Mesendoderm (in vitro differentiated cells): ENCODE measurements at regions not wholly inside any gene's neighbourhood (a gene's known extent, or its start where the extent isn't known, plus 50 kb on each side); places are given as distances from the start of the nearest gene placed in this dataset.

Experiments used
- DNase-seq: peaks from one replicate; pipeline ENCODE4 v3.0.0; 2013
- H2AK5ac ChIP-seq: 2 replicates; pipeline ENCODE4 v1.6.1; 2013; ENCODE audit warnings: low read length, inconsistent platforms
- H2BK120ac ChIP-seq: 2 replicates; pipeline ENCODE4 v1.6.1; 2013; ENCODE audit warnings: low read depth, mild to moderate bottlenecking, low read length, moderate library complexity, mixed read lengths
- H2BK15ac ChIP-seq: replicated peaks from 2 replicates; pipeline ENCODE4 v1.6.1; 2013; ENCODE audit warnings: low read depth, mild to moderate bottlenecking, moderate library complexity
- H2BK5ac ChIP-seq: 2 replicates; pipeline ENCODE4 v1.6.1; 2013; ENCODE audit warnings: low read length, inconsistent platforms
- H3K18ac ChIP-seq: 2 replicates; pipeline ENCODE4 v1.6.1; 2013; ENCODE audit warnings: mild to moderate bottlenecking, low read length, mixed read lengths
- H3K23ac ChIP-seq: one replicate; pipeline ENCODE4 v1.6.1; 2013; ENCODE audit warnings: low read length
- H3K27ac ChIP-seq: 2 replicates; pipeline ENCODE4 v1.5.1; 2013; ENCODE audit warnings: low read depth, mild to moderate bottlenecking, inconsistent platforms, low read length, moderate library complexity
- H3K27me3 ChIP-seq: 2 replicates; pipeline ENCODE4 v1.6.1; 2013; ENCODE audit warnings: low read length, control low read depth, mild to moderate bottlenecking, inconsistent platforms; ENCODE audit not compliant: insufficient read depth, poor library complexity
- H3K36me3 ChIP-seq: 2 replicates; pipeline ENCODE4 v1.6.1; 2013; ENCODE audit warnings: low read length, inconsistent platforms; ENCODE audit not compliant: control insufficient read depth, insufficient read depth
- H3K4ac ChIP-seq: one replicate; pipeline ENCODE4 v1.6.1; 2013; ENCODE audit warnings: low read depth, mild to moderate bottlenecking, low read length, moderate library complexity
- H3K4me1 ChIP-seq: 2 replicates; pipeline ENCODE4 v1.6.1; 2013; ENCODE audit warnings: low read depth, low read length, inconsistent platforms; ENCODE audit not compliant: control insufficient read depth
- H3K4me2 ChIP-seq: 2 replicates; pipeline ENCODE4 v1.6.1; 2013; ENCODE audit warnings: low read length
- H3K4me3 ChIP-seq: 2 replicates; pipeline ENCODE4 v1.5.1; 2013; ENCODE audit warnings: mild to moderate bottlenecking, low read length
- H3K56ac ChIP-seq: one replicate; pipeline ENCODE4 v1.6.1; 2013; ENCODE audit warnings: low read length
- H3K79me1 ChIP-seq: 2 replicates; pipeline ENCODE4 v1.6.1; 2013; ENCODE audit warnings: low read length, inconsistent platforms
- H3K79me2 ChIP-seq: 2 replicates; pipeline ENCODE4 v1.6.1; 2013; ENCODE audit warnings: mild to moderate bottlenecking, low read length; ENCODE audit not compliant: control insufficient read depth, insufficient read depth
- H3K9ac ChIP-seq: 2 replicates; pipeline ENCODE4 v1.6.1; 2013; ENCODE audit warnings: low read length, inconsistent platforms
- H4K5ac ChIP-seq: one replicate; pipeline ENCODE4 v1.6.1; 2013; ENCODE audit warnings: low read length
- H4K8ac ChIP-seq: one replicate; pipeline ENCODE4 v1.6.1; 2013; ENCODE audit warnings: low read depth, mild to moderate bottlenecking, control low read depth, low read length, moderate library complexity
- WGBS: extraction: QIAGEN DNeasy Blood & Tissue Kit; methylation state at CpG from one replicate; pipeline ENCODE4 v1.1.7; 2013; ENCODE audit warnings: low lambda C conversion rate, missing lambda C conversion rate; ENCODE audit not compliant: insufficient coverage; ENCODE audit errors: extremely low coverage; 5-methylcytosine and 5-hydroxymethylcytosine counted together

DNA sequence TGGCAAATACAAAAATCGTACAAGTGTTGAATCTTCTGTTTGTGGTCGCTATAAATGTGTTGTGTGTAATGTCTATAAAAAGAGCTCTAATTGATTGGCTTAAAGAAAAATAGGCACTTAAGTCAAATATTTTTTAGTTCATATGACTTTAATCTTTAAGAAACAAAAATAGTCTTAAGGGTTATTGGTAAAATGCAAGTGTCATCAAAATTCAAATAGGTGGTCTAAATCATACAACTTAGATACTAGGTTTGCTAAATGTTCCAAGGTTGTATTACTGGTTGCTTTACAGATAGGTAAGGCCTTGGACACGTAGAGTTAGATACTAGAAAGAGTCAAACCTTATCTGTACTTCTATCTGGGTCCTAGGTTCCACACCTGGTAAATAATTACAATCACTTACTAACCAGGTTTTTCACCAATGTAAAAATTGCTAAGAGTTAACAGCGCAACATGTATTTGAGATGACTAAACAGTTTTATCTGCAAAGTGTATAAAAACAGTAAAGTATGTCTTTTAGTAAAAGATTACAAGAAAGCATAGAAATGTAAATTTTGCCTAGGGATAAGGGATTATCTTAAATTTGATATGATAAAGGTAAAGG lies 91.1 kb upstream of the GNAZ start:
- no peak overlapping the region for H3K9ac ChIP-seq
- H3K18ac ChIP-seq: no peak overlapping the region
- H3K79me2 ChIP-seq: no peaks in the 10 kb centered on the region
- no peak overlapping the region for H3K4ac ChIP-seq
- H2BK5ac ChIP-seq: no peak overlapping the region
- H3K4me2 ChIP-seq: no peak overlapping the region
- no peak overlapping the region for H4K8ac ChIP-seq
- no peaks in the 10 kb centered on the region for H3K36me3 ChIP-seq
- DNase-seq: no peak
- H2AK5ac ChIP-seq: no peak overlapping the region
- no peak overlapping the region for H2BK15ac ChIP-seq
- no peak overlapping the region for H3K4me3 ChIP-seq
- no peak overlapping the region for H3K23ac ChIP-seq
- H3K4me1 ChIP-seq: no peaks in the 10 kb centered on the region
- no peak overlapping the region for H3K56ac ChIP-seq
- no peak overlapping the region for H3K27ac ChIP-seq
- no peaks in the 10 kb centered on the region for H3K27me3 ChIP-seq
- H3K79me1 ChIP-seq: no peaks in the 10 kb centered on the region
- WGBS: no CpG with 5 or more reads among the region's 4 CpGs
- no peak overlapping the region for H2BK120ac ChIP-seq
- no peak overlapping the region for H4K5ac ChIP-seq

DNA sequence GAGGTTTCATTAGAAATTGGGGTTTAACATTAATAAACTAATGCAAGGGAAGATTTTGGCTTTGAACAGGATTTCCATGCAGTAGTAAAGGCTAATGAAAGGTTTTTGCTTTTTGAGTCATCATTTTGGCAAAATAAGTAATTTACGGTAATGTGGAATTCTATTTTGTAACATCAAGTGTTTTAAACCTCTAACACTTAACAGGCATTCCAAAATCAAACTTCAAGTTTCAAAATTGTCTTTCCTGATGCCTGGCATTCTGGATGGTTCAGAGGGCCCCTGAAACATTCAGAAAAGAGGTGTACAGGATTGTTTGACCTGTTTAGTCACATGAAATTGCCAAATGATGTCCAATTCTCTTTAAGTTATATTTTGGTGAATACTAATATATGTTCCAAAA lies 90.4 kb upstream of the GNAZ start:
- Histone ChIP-seq H3K79me1 (no peaks in the 10 kb centered on the region), H3K18ac (no peak overlapping the region), H4K8ac (no peak overlapping the region), H3K23ac (no peak overlapping the region), H2AK5ac (no peak overlapping the region), H3K4me1 (no peaks in the 10 kb centered on the region), H3K4ac (no peak overlapping the region), H3K27me3 (no peaks in the 10 kb centered on the region), H2BK5ac (no peak overlapping the region), H3K27ac (no peak overlapping the region), H2BK15ac (no peak overlapping the region), H3K79me2 (no peaks in the 10 kb centered on the region), H3K56ac (no peak overlapping the region), H3K4me2 (no peak overlapping the region), H2BK120ac (no peak overlapping the region), H4K5ac (no peak overlapping the region), H3K36me3 (no peaks in the 10 kb centered on the region), H3K4me3 (no peak overlapping the region), H3K9ac (no peak overlapping the region)
- DNase-seq: no peak
- no CpG with 5 or more reads among the region's 1 CpG for WGBS

DNA sequence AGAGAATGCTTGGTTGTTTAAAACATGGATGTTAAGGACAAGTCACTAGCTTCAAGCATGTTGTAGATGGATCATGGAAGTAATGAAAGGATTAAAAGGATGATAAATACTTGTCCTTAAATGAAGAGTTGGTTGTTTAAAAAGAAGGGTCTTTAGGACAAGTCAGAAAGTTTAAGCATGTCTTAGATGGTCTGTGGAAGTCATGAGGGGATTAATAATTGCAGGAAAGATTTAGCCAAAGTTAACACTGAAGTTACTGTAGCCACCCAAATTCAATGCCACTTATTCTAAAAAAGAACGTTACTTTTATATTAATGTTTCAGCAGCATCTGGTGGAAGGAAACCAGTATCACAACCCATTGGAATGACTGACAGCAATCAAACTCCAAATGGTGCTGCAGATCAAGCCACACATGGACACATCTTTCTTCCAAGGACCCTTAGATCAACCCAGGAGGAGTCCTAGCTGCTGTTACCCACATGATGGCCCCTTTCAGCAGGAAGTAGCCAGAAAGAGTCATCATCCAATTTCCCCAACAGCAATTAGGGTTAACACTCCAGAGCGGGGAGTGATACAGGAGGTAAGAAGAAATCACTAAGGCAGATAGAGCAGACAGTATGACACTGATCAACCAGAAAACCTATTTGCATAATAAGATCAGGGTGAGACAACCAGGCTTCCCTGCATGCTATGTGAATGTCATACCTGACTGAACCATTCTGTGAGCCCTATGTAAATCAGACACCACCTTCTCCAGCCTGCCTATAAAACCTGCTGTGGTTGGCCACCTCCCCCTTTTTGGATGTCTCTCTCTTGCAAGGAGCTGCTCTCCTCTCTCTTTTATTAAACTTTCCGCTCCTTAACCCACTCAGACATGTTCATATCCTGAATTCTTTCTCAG lies 88.4 kb upstream of the GNAZ start:
- no peak overlapping the region for H3K27ac ChIP-seq
- H3K4ac ChIP-seq: no peak overlapping the region
- H3K27me3 ChIP-seq: no peaks in the 10 kb centered on the region
- H3K36me3 ChIP-seq: no peaks in the 10 kb centered on the region
- H3K79me1 ChIP-seq: no peaks in the 10 kb centered on the region
- H3K4me1 ChIP-seq: no peaks in the 10 kb centered on the region
- H3K79me2 ChIP-seq: no peaks in the 10 kb centered on the region
- H4K8ac ChIP-seq: no peak overlapping the region
- no peak overlapping the region for H3K4me2 ChIP-seq
- no peak overlapping the region for H3K18ac ChIP-seq
- peak; percentile 20 for DNase-seq
- no peak overlapping the region for H2BK5ac ChIP-seq
- no peak overlapping the region for H3K56ac ChIP-seq
- H3K9ac ChIP-seq: no peak overlapping the region
- H3K4me3 ChIP-seq: no peak overlapping the region
- H3K23ac ChIP-seq: no peak overlapping the region
- H2AK5ac ChIP-seq: no peak overlapping the region
- H4K5ac ChIP-seq: no peak overlapping the region
- H2BK15ac ChIP-seq: no peak overlapping the region
- no peak overlapping the region for H2BK120ac ChIP-seq
- WGBS: no CpG with 5 or more reads among the region's 3 CpGs

DNA sequence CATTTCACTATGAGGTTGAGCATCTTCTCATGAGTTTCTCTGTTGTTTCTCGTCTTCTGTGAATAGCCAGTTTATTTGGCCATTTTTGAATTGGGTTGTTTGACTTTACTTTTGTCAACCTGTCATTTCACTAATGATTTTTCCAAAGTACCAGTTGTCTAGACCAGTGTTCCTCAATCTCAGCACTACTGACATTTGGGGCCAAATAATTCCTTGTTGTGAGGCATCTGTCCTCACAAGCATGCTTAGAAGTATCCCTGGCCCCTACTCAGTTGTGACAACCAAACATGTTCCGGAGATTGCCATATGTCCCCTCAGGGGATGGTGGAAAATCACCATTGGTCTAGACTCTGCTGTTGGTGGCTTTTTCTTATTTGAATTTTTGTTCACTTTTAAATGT lies 87.7 kb upstream of the GNAZ start:
- Histone ChIP-seq H3K23ac (no peak overlapping the region), H2BK120ac (no peak overlapping the region), H2AK5ac (no peak overlapping the region), H2BK5ac (no peak overlapping the region), H2BK15ac (no peak overlapping the region), H3K9ac (no peak overlapping the region), H3K4me1 (no peaks in the 10 kb centered on the region), H4K5ac (no peak overlapping the region), H3K36me3 (no peaks in the 10 kb centered on the region), H3K4me3 (no peak overlapping the region), H3K4me2 (no peak overlapping the region), H4K8ac (no peak overlapping the region), H3K4ac (no peak overlapping the region), H3K56ac (no peak overlapping the region), H3K79me2 (no peaks in the 10 kb centered on the region), H3K27me3 (no peaks in the 10 kb centered on the region), H3K18ac (no peak overlapping the region), H3K79me1 (no peaks in the 10 kb centered on the region), H3K27ac (no peak overlapping the region)
- no peak for DNase-seq
- WGBS: no CpG with 5 or more reads among the region's 2 CpGs

DNA sequence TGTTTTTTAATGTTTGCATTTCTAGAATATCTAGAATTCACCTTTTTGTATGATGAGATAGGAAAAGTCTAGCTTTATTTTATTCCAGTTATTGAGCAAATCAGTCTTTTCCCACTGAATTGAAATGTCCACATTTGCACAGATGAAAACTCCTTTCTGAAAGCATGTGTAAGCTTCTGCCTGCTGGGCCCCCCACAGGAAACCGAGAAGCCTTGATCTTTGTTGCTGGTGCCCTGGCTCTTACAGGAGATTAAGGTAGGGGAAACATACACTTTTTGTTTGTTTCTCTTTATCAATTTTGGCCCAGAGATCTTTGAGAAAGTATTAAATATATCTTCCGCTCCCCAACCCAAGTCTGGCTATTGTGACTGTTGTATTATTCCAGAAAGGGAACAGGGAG lies 87.2 kb upstream of the GNAZ start:
- no peak for DNase-seq
- Histone ChIP-seq H3K56ac (no peak overlapping the region), H3K79me2 (no peaks in the 10 kb centered on the region), H3K4me1 (no peaks in the 10 kb centered on the region), H3K4ac (no peak overlapping the region), H2AK5ac (no peak overlapping the region), H3K18ac (no peak overlapping the region), H2BK5ac (no peak overlapping the region), H4K8ac (no peak overlapping the region), H3K79me1 (no peaks in the 10 kb centered on the region), H3K36me3 (no peaks in the 10 kb centered on the region), H3K23ac (no peak overlapping the region), H3K27me3 (no peaks in the 10 kb centered on the region), H4K5ac (no peak overlapping the region), H2BK15ac (no peak overlapping the region), H3K27ac (no peak overlapping the region), H3K9ac (no peak overlapping the region), H3K4me2 (no peak overlapping the region), H2BK120ac (no peak overlapping the region), H3K4me3 (no peak overlapping the region)
- no CpG with 5 or more reads among the region's 2 CpGs for WGBS
